Sigmoid colon (tissue), 6 donors: ENCODE measurements at regions not wholly inside any gene's neighbourhood (a gene's known extent, or its start where the extent isn't known, plus 50 kb on each side); places are given as distances from the start of the nearest gene placed in this dataset.
"Not testable (repeated sequence)": the region's sequence is repeated elsewhere in the genome, so short reads cannot be mapped to it uniquely, and the experiment has no call there.

ENCODE experiments used
- DNase-seq: peaks from one replicate; pipeline ENCODE4 v3.0.0-alpha.2; 2019
- H3K27ac ChIP-seq, 4 donors: fragments of 200-600 bp; sonication (generic); one replicate each; pipeline ENCODE4 v1.5.1; 2016 to 2019; ENCODE audit warnings: mild to moderate bottlenecking in 1 of 4
- H3K27me3 ChIP-seq, 3 donors: fragments of 200-600 bp; sonication (generic); one replicate each; pipeline ENCODE4 v1.5.1; 2019; ENCODE audit warnings: mild to moderate bottlenecking in 1 of 3
- H3K36me3 ChIP-seq, 4 donors: fragments of 200-600 bp; sonication (generic); one replicate each; pipeline ENCODE4 v1.5.1; 2016 to 2019
- H3K4me1 ChIP-seq, 4 donors: fragments of 200-600 bp; sonication (generic); one replicate each; pipeline ENCODE4 v1.5.1; 2017 to 2019
- H3K4me3 ChIP-seq, 4 donors: fragments of 200-600 bp; sonication (generic); one replicate each; pipeline ENCODE4 v1.5.1; 2017 to 2019; ENCODE audit warnings: mild to moderate bottlenecking in 2 of 4, moderate library complexity in 1 of 4
- H3K9me3 ChIP-seq, 4 donors: fragments of 200-600 bp in 3 of 4; sonication (generic) in 3 of 4; one replicate each; pipeline versions ENCODE4 v1.5.1 to v1.6.1; 2013 to 2019
- CTCF ChIP-seq, 4 experiments: fragments of 450-650 bp in 3 of 4; fragments of 200-600 bp in 1 of 4; IDR thresholded peaks; one replicate each; pipeline ENCODE4 v1.5.1; 2016 to 2019; ENCODE audit warnings: antibody characterized with exemption in 4 of 4, mild to moderate bottlenecking in 3 of 4, moderate library complexity in 2 of 4
- EP300 ChIP-seq, 4 donors: sonication (generic); formaldehyde crosslinking; IDR thresholded peaks; one replicate each; pipeline ENCODE4 v1.6.1; 2017; ENCODE audit warnings: antibody characterized with exemption in 4 of 4
- POLR2A ChIP-seq, 2 donors: fragments of 450-650 bp; IDR thresholded peaks; one replicate each; pipeline ENCODE4 v1.6.1; 2016; ENCODE audit warnings: antibody characterized with exemption in 2 of 2, mild to moderate bottlenecking in 2 of 2, moderate library complexity in 2 of 2
- POLR2AphosphoS5 ChIP-seq, 4 donors: sonication (generic); formaldehyde crosslinking; IDR thresholded peaks; one replicate each; pipeline ENCODE4 v1.6.1; 2017; ENCODE audit warnings: antibody characterized with exemption in 4 of 4
- WGBS, 2 donors: extraction: QIAGEN DNeasy Blood & Tissue Kit; methylation state at CpG; one replicate each; pipeline ENCODE4 v1.1.7; 2013; 5-methylcytosine and 5-hydroxymethylcytosine counted together
- intact Hi-C: fragments of 100-400 bp; cut with DNase I; formaldehyde crosslinking; loops from one replicate; pipeline ENCODE4 v1.15.1; 2023
- donor health status: healthy with polysubstance abuse.
- donor health status: healthy.

DNA sequence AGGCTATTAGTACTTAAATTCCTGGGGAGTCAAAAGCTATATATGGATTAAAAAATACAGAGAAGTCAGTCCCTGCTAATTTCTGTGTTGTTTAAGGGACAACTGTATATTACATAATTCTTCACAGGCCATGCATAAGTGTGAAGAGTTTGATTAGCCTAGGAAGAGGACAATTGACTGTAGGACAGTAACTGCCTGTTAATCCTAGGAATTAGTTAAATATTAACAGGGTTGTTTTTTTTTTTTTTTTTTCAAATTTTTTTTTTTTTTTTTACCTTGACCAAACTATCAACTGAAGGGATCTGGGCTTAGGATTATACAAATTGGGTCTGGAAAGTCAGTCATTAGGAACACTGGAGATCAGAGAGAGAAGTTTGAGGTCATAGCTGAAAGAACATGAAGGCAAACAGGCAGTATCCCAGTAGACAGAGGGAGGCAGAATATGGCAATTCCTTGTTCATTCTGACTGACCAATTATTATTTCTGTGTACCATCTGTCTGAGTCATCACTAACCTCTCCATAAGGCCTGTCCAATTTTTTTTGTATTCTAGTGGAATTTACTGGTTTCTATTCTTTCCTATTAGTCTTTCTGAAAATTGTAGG lies 1139.2 kb downstream of the SORCS1 start:
- Histone ChIP-seq H3K4me1 (no peaks in the 10 kb centered on the region), H3K27me3 (no peaks in the 10 kb centered on the region), H3K36me3 (no peaks in the 10 kb centered on the region), H3K4me3 (no peak overlapping the region), H3K27ac (no peak overlapping the region), H3K9me3 (no peaks in the 10 kb centered on the region)
- TF ChIP-seq POLR2AphosphoS5 (IDR thresholded peaks at IDR 0.05) (no peak), POLR2A (IDR thresholded peaks at IDR 0.05) (no peak), CTCF (IDR thresholded peaks at IDR 0.05) (no peak), EP300 (IDR thresholded peaks at IDR 0.05) (no peak)
- no peak for DNase-seq
- intact Hi-C loops = no loop called here

DNA sequence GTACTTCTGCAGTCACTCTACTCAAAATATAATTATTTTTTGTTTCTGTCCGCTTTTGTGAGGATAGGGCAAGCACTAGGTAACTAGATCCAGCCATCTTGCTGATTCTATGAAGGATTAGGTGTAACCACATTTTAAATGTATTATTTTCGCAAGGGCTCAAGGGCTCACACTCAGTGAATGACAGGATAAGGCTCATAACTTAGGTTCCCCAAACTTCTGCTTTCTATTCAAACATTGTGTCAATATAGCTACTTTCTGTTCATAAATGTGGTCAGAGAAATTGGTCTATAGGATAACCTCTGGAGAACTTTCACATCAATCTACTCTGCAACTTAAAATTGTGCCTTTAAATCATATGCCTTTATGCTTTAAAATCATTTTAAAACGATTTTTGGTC lies 1141.2 kb downstream of the SORCS1 start:
- Histone ChIP-seq H3K27me3 (no peaks in the 10 kb centered on the region), H3K9me3 (no peaks in the 10 kb centered on the region), H3K36me3 (no peaks in the 10 kb centered on the region), H3K4me3 (no peak overlapping the region), H3K27ac (no peak overlapping the region), H3K4me1 (no peaks in the 10 kb centered on the region)
- no peak for DNase-seq
- WGBS, 2 donors = 64 to 69% methylated on average over 3 of the region's 3 CpGs
- intact Hi-C loops = no loop called here
- no peak for TF ChIP-seq POLR2AphosphoS5 (IDR thresholded peaks at IDR 0.05)
- TF ChIP-seq CTCF (IDR thresholded peaks at IDR 0.05) = no peak
- TF ChIP-seq POLR2A (IDR thresholded peaks at IDR 0.05) = no peak
- no peak for TF ChIP-seq EP300 (IDR thresholded peaks at IDR 0.05)

- H3K4me1 ChIP-seq, H3K27ac ChIP-seq, H3K4me3 ChIP-seq, H3K9me3 ChIP-seq, H3K27me3 ChIP-seq, DNase-seq, intact Hi-C loops, H3K36me3 ChIP-seq: not testable (repeated sequence)
- 74 to 82% methylated on average over 6 of the region's 6 CpGs for WGBS, 2 donors
Observed at GRCh38 chr10:106019559-106019958, 1144.9 kb downstream of the SORCS1 start.

DNA sequence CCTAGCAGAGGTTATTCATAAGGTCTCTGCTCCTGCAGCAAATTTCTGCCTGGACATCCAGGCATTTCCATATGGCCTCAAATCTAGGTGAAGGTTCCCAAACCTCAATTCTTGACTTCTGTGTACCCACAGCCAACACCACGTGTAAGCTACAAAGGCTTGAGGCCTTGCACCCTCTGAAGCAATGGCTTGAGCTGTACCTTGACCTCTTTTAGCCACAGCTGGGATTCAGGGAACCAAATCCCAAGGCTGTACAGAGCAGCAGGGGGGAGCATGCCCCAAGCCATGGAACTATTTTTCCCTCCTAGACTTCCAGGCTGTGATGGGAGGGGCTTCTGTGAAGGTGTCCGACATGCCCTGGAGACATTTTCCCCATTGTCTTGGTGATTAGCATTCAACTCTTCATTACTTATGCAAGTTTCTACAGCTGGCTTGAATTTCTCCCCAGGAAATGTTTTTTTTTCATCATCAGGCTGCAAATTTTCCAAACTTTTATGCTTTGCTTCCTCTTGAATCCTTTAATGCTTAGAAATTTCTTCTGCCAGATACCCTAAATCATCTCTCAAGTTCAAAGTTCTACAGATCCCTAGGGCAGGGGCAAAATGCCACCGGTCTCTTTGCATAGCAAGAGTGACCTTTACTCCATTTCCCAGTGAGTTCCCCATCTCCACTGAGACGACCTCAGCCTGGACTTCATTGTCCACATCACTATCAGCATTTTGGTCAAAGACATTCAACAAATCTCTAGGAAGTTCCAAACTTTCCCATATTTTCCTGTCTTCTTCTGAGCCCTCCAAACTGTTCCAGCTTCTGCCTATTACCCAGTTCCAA lies 1148.9 kb downstream of the SORCS1 start:
- H3K27ac ChIP-seq, H3K4me1 ChIP-seq, H3K9me3 ChIP-seq, H3K27me3 ChIP-seq, H3K4me3 ChIP-seq, H3K36me3 ChIP-seq, DNase-seq, intact Hi-C loops: not testable (repeated sequence)
- WGBS, 2 donors = 71 to 77% methylated on average over 4 of the region's 4 CpGs

GRCh38 chr10:106011250-106011649 lies 1153.3 kb downstream of the SORCS1 start:
- H3K4me1 ChIP-seq = no peaks in the 10 kb centered on the region
- H3K36me3 ChIP-seq = no peaks in the 10 kb centered on the region
- no peak overlapping the region for H3K4me3 ChIP-seq
- no peak overlapping the region for H3K27ac ChIP-seq
- H3K27me3 ChIP-seq = no peaks in the 10 kb centered on the region
- DNase-seq = no peak
- 51 to 54% methylated on average over 3 of the region's 3 CpGs for WGBS, 2 donors
- intact Hi-C loops = no loop called here
- TF ChIP-seq EP300 (IDR thresholded peaks at IDR 0.05) (no peak), CTCF (IDR thresholded peaks at IDR 0.05) (no peak), POLR2A (IDR thresholded peaks at IDR 0.05) (no peak), POLR2AphosphoS5 (IDR thresholded peaks at IDR 0.05) (no peak)
- H3K9me3 ChIP-seq = peaks cover 0 to 4% (median 0%) of the 10 kb centered on the region in 4 donors

- DNase-seq = no peak
- no peak overlapping the region for H3K4me3 ChIP-seq
- intact Hi-C loops = no loop called here
- no peaks in the 10 kb centered on the region for H3K27me3 ChIP-seq
- H3K36me3 ChIP-seq = no peaks in the 10 kb centered on the region
- no peak overlapping the region for H3K27ac ChIP-seq
- no peak for TF ChIP-seq POLR2AphosphoS5 (IDR thresholded peaks at IDR 0.05)
- TF ChIP-seq EP300 (IDR thresholded peaks at IDR 0.05) = no peak
- no peak for TF ChIP-seq CTCF (IDR thresholded peaks at IDR 0.05)
- no peak for TF ChIP-seq POLR2A (IDR thresholded peaks at IDR 0.05)
- H3K4me1 ChIP-seq = no peaks in the 10 kb centered on the region
- H3K9me3 ChIP-seq = no peaks in the 10 kb centered on the region
- 80% methylated on average over 2 of the region's 2 CpGs for WGBS, 2 donors
Observed at GRCh38 chr10:106000721-106001120, 1163.8 kb downstream of the SORCS1 start.
